SK-N-SH (cell line): ENCODE measurements at regions not wholly inside any gene's neighbourhood (a gene's known extent, or its start where the extent isn't known, plus 50 kb on each side); places are given as distances from the start of the nearest gene placed in this dataset.
A peak's percentile ranks its signal among the peaks of the same experiment; 100 is the strongest.

ENCODE experiments used
- CTCF ChIA-PET: fragments of 300-600, 350-600 bp; formaldehyde crosslinking; extraction: SDS; loops from one replicate; lab custom pipeline; 2021; lab: Yijun Ruan, JAX
- POLR2A ChIA-PET: fragments of 350-600 bp; sonication (Branson Sonifier 250); formaldehyde crosslinking; extraction: SDS; loops from one replicate; lab custom pipeline; 2020; ENCODE audit warnings: antibody characterized with exemption, inconsistent platforms; lab: Yijun Ruan, JAX
- DNase-seq: peaks from one replicate; pipeline ENCODE4 v3.0.0; 2012
- H2AFZ ChIP-seq: fragments of 200-600 bp; sonication (generic); 2 replicates; pipeline ENCODE4 v1.8.1; 2016; ENCODE audit warnings: antibody characterized with exemption, mild to moderate bottlenecking, low read depth
- H3F3A ChIP-seq: fragments of 200-600 bp; sonication (generic); replicated peaks from 2 replicates; pipeline ENCODE3; 2016; ENCODE audit warnings: antibody characterized with exemption, mild to moderate bottlenecking; ENCODE audit not compliant: insufficient read depth
- H3K27ac ChIP-seq, 2 experiments: fragments of 200-500 bp in 1 of 2; fragments of 200-600 bp in 1 of 2; sonication (Bioruptor generic) in 1 of 2; sonication (generic), shearing (Covaris generic) in 1 of 2; 2 replicates each; pipeline versions ENCODE4 v1.5.1 to v1.6.1; 2014 to 2016; ENCODE audit warnings: low read depth in 2 of 2, inconsistent platforms in 1 of 2, low read length in 1 of 2, mild to moderate bottlenecking in 1 of 2, mixed read lengths in 1 of 2
- H3K27me3 ChIP-seq: fragments of 200-600 bp; sonication (generic), shearing (Covaris generic); 2 replicates; pipeline ENCODE4 v1.6.1; 2016; ENCODE audit warnings: mixed run types; ENCODE audit not compliant: insufficient read depth
- H3K36me3 ChIP-seq, 2 experiments: fragments of 200-500 bp in 1 of 2; fragments of 200-600 bp in 1 of 2; sonication (Bioruptor generic) in 1 of 2; sonication (generic) in 1 of 2; replicated peaks in 1 of 2; 2 replicates each; pipeline versions ENCODE3 to v1.5.1; 2014 to 2016; ENCODE audit warnings: low read length in 1 of 2, mild to moderate bottlenecking in 1 of 2; ENCODE audit not compliant: insufficient read depth in 2 of 2, control insufficient read depth in 1 of 2
- H3K4me1 ChIP-seq, 2 experiments: fragments of 200-500 bp in 1 of 2; fragments of 200-600 bp in 1 of 2; sonication (Bioruptor generic) in 1 of 2; sonication (generic), shearing (Covaris generic) in 1 of 2; 2 replicates each; pipeline versions ENCODE4 v1.5.1 to v1.6.1; 2014 to 2016; ENCODE audit warnings: low read depth in 1 of 2, low read length in 1 of 2, mixed run types in 1 of 2; ENCODE audit not compliant: insufficient read depth in 2 of 2, control insufficient read depth in 1 of 2
- H3K4me2 ChIP-seq: fragments of 200-600 bp; sonication (generic), shearing (Covaris generic); 2 replicates; pipeline ENCODE4 v1.6.1; 2017; ENCODE audit warnings: mixed run types
- H3K4me3 ChIP-seq, 2 experiments: fragments of 200-500 bp in 1 of 2; fragments of 200-600 bp in 1 of 2; sonication (Bioruptor generic) in 1 of 2; sonication (generic), shearing (Covaris generic) in 1 of 2; 2 replicates each; pipeline versions ENCODE4 v1.5.1 to v1.8.1; 2014 to 2016; ENCODE audit warnings: low read depth in 2 of 2, inconsistent platforms in 1 of 2, low read length in 1 of 2, mild to moderate bottlenecking in 1 of 2, mixed read lengths in 1 of 2, moderate library complexity in 1 of 2
- H3K79me2 ChIP-seq: fragments of 200-600 bp; sonication (generic); 2 replicates; pipeline ENCODE4 v1.8.1; 2017; ENCODE audit warnings: mild to moderate bottlenecking; ENCODE audit not compliant: insufficient read depth
- H3K9ac ChIP-seq: fragments of 200-600 bp; sonication (generic); 2 replicates; pipeline ENCODE4 v1.6.1; 2017; ENCODE audit warnings: mixed run types
- H3K9me2 ChIP-seq: fragments of 200-600 bp; sonication (generic); 2 replicates; pipeline ENCODE4 v1.6.1; 2017; ENCODE audit warnings: mixed run types
- H3K9me3 ChIP-seq: fragments of 200-600 bp; sonication (generic); 2 replicates; pipeline ENCODE4 v1.6.1; 2017; ENCODE audit warnings: mixed run types, mild to moderate bottlenecking, moderate library complexity
- H4K20me1 ChIP-seq: fragments of 200-600 bp; sonication (generic); 2 replicates; pipeline ENCODE4 v1.6.1; 2017; ENCODE audit warnings: mild to moderate bottlenecking, mixed run types; ENCODE audit not compliant: insufficient read depth
- ELF1 ChIP-seq: IDR thresholded peaks from 2 replicates; pipeline ENCODE4 v1.4.0; 2012
- EZH2phosphoT487 ChIP-seq: fragments of 200-600 bp; sonication (generic); IDR thresholded peaks from 2 replicates; pipeline ENCODE4 v1.6.1; 2017; ENCODE audit warnings: low read depth, mixed run types, mild to moderate bottlenecking, antibody characterized with exemption, moderate library complexity, borderline replicate concordance
- FOXJ3 ChIP-seq: sonication (generic); formaldehyde crosslinking; IDR thresholded peaks from 2 replicates; pipeline ENCODE4 v1.5.1; 2020; ENCODE audit warnings: mild to moderate bottlenecking, missing genetic modification reagents
- FOXM1 ChIP-seq: IDR thresholded peaks from 2 replicates; pipeline ENCODE4 v1.4.0; 2012; ENCODE audit warnings: low read depth, mild to moderate bottlenecking
- GABPA ChIP-seq: IDR thresholded peaks from 2 replicates; pipeline ENCODE4 v1.4.0; 2012; ENCODE audit warnings: low read depth, mild to moderate bottlenecking
- GATA2 ChIP-seq: sonication (generic); formaldehyde crosslinking; IDR thresholded peaks from 2 replicates; pipeline ENCODE4 v1.5.0; 2020; ENCODE audit warnings: mild to moderate bottlenecking, missing genetic modification reagents
- IRF3 ChIP-seq: fragments of 150-350 bp; IDR thresholded peaks from 2 replicates; pipeline ENCODE4 v1.6.1; 2016; ENCODE audit warnings: mild to moderate bottlenecking, low read depth, low read length
- MXI1 ChIP-seq: IDR thresholded peaks from 2 replicates; pipeline ENCODE4 v1.6.1; 2012; ENCODE audit warnings: mild to moderate bottlenecking, low read depth, low read length, improper control_type of control experiment
- RAD21 ChIP-seq: IDR thresholded peaks from 2 replicates; pipeline ENCODE4 v1.6.1; 2012; ENCODE audit warnings: mild to moderate bottlenecking, low read length
- RCOR1 ChIP-seq: fragments of 150-350 bp; IDR thresholded peaks from 2 replicates; pipeline ENCODE4 v1.6.1; 2017; ENCODE audit warnings: antibody characterized with exemption, low read length
- SMC3 ChIP-seq: IDR thresholded peaks from 2 replicates; pipeline ENCODE4 v1.6.1; 2012; ENCODE audit warnings: low read depth, low read length, improper control_type of control experiment
- TAF1 ChIP-seq: IDR thresholded peaks from 2 replicates; pipeline ENCODE4 v1.6.1; 2012; ENCODE audit warnings: low read depth, mild to moderate bottlenecking, low read length, moderate library complexity, borderline replicate concordance
- WGBS: methylation state at CpG from one replicate; pipeline ENCODE4 v1.1.6; 2017; ENCODE audit warnings: low lambda C conversion rate; 5-methylcytosine and 5-hydroxymethylcytosine counted together
- TF ChIP-seq, protein P1 (sequence below): fragments of 200-600 bp; sonication (generic); IDR thresholded peaks from 2 replicates; pipeline ENCODE4 v1.6.1; 2017; ENCODE audit warnings: antibody characterized with exemption, mild to moderate bottlenecking, moderate library complexity

- ChIA-PET POLR2A (no interaction called here), CTCF (interaction anchor here (0.6 to 4.2 kb wide), 21 partner anchors 9 to 596 kb away, joined by 3 to 41 read pairs (median 4); no protein-coding TSS in a partner anchor)
- Histone ChIP-seq H3K27ac (no peak overlapping the region), H3K9ac (no peak overlapping the region), H3K27me3 (no peaks in the 10 kb centered on the region), H3K4me1 (no peaks in the 10 kb centered on the region; a peak in 2 of 4 replicates), H3K4me3 (peak overlapping the region in 1 of 2 experiments; percentile 18; a peak in 1 of 4 replicates), H3K4me2 (no peak overlapping the region), H3K9me3 (no peaks in the 10 kb centered on the region), H2AFZ (peak overlapping the region; percentile 32; the same call in 1 of the 2 replicates), H3K79me2 (no peaks in the 10 kb centered on the region), H3K9me2 (no peaks in the 10 kb centered on the region), H3K36me3 (no peaks in the 10 kb centered on the region), H4K20me1 (no peaks in the 10 kb centered on the region), H3F3A (no peaks in the 10 kb centered on the region)
- WGBS: 47% methylated on average over 8 of the region's 8 CpGs
- peak; percentile 66 for DNase-seq
- TF ChIP-seq SMC3 (peak; percentile 71), RAD21 (peak; percentile 81), EZH2phosphoT487 (no peak)
- TF ChIP-seq, protein P1, sequence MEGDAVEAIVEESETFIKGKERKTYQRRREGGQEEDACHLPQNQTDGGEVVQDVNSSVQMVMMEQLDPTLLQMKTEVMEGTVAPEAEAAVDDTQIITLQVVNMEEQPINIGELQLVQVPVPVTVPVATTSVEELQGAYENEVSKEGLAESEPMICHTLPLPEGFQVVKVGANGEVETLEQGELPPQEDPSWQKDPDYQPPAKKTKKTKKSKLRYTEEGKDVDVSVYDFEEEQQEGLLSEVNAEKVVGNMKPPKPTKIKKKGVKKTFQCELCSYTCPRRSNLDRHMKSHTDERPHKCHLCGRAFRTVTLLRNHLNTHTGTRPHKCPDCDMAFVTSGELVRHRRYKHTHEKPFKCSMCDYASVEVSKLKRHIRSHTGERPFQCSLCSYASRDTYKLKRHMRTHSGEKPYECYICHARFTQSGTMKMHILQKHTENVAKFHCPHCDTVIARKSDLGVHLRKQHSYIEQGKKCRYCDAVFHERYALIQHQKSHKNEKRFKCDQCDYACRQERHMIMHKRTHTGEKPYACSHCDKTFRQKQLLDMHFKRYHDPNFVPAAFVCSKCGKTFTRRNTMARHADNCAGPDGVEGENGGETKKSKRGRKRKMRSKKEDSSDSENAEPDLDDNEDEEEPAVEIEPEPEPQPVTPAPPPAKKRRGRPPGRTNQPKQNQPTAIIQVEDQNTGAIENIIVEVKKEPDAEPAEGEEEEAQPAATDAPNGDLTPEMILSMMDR: peak; percentile 88
Measured at GRCh38 chr2:191566344-191566743, 111.6 kb upstream of the NABP1 start.

- POLR2A ChIA-PET: no interaction called here
- WGBS: 97% methylated on average over 3 of the region's 3 CpGs
Measured at GRCh38 chr2:191567206-191567605, 110.7 kb upstream of the NABP1 start.

More at GRCh38 chr2:191567206-191567605, 110.7 kb upstream of the NABP1 start:
- CTCF ChIA-PET: interaction anchor here (0.5 to 4.2 kb wide), 22 partner anchors 8 to 865 kb away, joined by 3 to 41 read pairs (median 4); no protein-coding TSS in a partner anchor
- no peak overlapping the region for H3K4me2 ChIP-seq
- no peak for DNase-seq
- H3K27me3 ChIP-seq: no peaks in the 10 kb centered on the region
- H4K20me1 ChIP-seq: no peaks in the 10 kb centered on the region
- H2AFZ ChIP-seq: 0 out of 2 replicates have a peak overlapping the region, but pooled peaks have one; percentile 32
- no peak overlapping the region for H3K9ac ChIP-seq
- H3K36me3 ChIP-seq: no peaks in the 10 kb centered on the region
- H3K79me2 ChIP-seq: no peaks in the 10 kb centered on the region
- H3K9me3 ChIP-seq: no peaks in the 10 kb centered on the region
- H3K9me2 ChIP-seq: no peaks in the 10 kb centered on the region
- H3K27ac ChIP-seq: no peak overlapping the region
- no peaks in the 10 kb centered on the region for H3F3A ChIP-seq
- TF ChIP-seq FOXM1: no peak
- no peak for TF ChIP-seq IRF3
- no peak for TF ChIP-seq RCOR1
- TF ChIP-seq FOXJ3 (CRISPR knock-in tag): no peak
- no peak for TF ChIP-seq MXI1
- TF ChIP-seq ELF1: no peak
- TF ChIP-seq TAF1: no peak
- no peak for TF ChIP-seq GATA2 (CRISPR knock-in tag)
- TF ChIP-seq GABPA: no peak
- TF ChIP-seq RAD21: no peak
- no peak for TF ChIP-seq SMC3
- no peaks in the 10 kb centered on the region; a peak in 2 of 4 replicates for H3K4me1 ChIP-seq
- no peak overlapping the region for H3K4me3 ChIP-seq
